ENCODE measurements at regions not wholly inside any gene's neighbourhood (a gene's known extent, or its start where the extent isn't known, plus 50 kb on each side); places are given as distances from the start of the nearest gene placed in this dataset.

DNA sequence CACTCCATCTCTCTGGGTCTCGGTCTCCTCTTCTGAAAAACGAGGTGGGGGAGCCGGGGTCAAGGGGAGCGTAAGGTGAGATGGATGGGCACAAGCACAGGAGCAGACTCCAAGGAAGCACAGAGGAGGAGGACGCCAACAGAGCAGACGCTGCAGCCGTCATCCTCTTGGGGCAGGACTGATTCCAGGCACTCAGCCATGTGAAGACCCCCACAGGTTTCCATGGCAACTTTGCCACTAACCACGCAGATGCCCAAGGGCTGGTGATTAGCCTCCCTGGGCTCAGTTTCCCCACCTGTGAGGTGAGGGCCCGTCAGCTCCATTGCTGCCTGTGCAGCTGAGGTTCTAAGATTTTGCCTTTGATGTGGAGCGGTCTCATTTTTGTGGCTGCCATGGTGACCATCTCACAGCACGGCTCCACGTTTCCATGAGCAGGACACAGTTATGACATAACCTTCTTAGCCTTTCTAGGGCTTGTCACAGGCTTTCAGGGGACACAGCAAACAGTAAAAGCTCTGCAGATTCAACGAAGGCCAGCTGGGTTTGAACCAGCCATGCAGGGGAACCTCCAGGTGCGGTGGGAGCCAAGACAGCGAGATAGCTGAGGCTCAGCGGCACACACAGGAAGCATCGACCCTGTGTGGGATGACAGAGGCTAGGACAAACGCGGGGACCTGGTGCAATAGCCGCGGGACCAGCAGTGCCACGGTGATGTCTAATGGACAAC, 170.3 kb downstream of the NUP210 start:
- TF ChIP-seq, protein P1, sequence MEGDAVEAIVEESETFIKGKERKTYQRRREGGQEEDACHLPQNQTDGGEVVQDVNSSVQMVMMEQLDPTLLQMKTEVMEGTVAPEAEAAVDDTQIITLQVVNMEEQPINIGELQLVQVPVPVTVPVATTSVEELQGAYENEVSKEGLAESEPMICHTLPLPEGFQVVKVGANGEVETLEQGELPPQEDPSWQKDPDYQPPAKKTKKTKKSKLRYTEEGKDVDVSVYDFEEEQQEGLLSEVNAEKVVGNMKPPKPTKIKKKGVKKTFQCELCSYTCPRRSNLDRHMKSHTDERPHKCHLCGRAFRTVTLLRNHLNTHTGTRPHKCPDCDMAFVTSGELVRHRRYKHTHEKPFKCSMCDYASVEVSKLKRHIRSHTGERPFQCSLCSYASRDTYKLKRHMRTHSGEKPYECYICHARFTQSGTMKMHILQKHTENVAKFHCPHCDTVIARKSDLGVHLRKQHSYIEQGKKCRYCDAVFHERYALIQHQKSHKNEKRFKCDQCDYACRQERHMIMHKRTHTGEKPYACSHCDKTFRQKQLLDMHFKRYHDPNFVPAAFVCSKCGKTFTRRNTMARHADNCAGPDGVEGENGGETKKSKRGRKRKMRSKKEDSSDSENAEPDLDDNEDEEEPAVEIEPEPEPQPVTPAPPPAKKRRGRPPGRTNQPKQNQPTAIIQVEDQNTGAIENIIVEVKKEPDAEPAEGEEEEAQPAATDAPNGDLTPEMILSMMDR (IDR thresholded peaks at IDR 0.05; ENCODE audit: low read depth, low read length) = no peak
- no peak for DNase-seq (ENCODE audit: low read depth in 2 of 2)
- H3K4me3 ChIP-seq (replicated peaks in 1 of 2; ENCODE audit: low read depth in 2 of 2, low read length in 2 of 2) = no peak overlapping the region

DNA sequence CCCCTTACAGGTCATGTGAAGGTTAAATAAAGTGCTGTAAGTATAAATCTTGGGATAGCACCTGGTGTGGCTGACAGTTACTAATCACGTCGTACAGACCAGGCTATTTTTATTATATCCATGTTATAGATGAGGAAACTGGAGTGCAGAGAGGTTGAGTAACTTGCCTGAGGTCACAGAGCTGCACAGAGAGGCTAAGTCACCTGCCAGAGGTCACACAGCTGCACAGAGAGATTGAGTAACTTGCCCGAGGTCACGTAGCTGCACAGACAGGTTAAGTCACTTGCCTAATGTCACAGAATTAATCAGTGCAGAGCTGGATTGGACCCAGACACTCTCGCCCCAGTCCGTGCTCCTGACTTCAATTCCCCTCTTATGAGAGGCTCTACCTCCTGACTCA, 171.5 kb downstream of the NUP210 start:
- TF ChIP-seq, protein P1 (IDR thresholded peaks at IDR 0.05; ENCODE audit: low read depth, low read length) = no peak
- H3K4me3 ChIP-seq (replicated peaks in 1 of 2; ENCODE audit: low read depth in 2 of 2, low read length in 2 of 2) = no peak overlapping the region
- no peak for DNase-seq (ENCODE audit: low read depth in 2 of 2)

DNA sequence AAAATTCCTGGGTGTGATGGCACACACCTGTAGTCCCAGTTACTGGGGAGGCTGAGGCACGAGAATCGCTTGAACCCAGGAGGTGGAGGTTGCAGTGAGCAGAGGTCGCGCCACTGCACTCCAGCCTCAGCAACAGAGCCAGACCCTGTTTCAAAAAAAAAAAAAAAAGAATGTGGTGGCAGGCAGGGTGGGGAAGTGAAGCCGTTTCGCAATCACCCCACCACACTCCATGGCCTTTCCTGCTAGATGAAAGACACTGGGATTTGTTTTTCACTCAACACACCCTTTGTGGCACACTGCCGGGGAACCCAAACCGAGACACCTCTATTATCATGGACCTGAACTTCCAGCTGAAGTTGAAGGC, 172.4 kb upstream of the IQSEC1 start:
- no peak for DNase-seq (ENCODE audit: low read depth in 2 of 2)
- TF ChIP-seq, protein P1 (IDR thresholded peaks at IDR 0.05; ENCODE audit: low read depth, low read length) = no peak
- no peak overlapping the region for H3K4me3 ChIP-seq (replicated peaks in 1 of 2; ENCODE audit: low read depth in 2 of 2, low read length in 2 of 2)

DNA sequence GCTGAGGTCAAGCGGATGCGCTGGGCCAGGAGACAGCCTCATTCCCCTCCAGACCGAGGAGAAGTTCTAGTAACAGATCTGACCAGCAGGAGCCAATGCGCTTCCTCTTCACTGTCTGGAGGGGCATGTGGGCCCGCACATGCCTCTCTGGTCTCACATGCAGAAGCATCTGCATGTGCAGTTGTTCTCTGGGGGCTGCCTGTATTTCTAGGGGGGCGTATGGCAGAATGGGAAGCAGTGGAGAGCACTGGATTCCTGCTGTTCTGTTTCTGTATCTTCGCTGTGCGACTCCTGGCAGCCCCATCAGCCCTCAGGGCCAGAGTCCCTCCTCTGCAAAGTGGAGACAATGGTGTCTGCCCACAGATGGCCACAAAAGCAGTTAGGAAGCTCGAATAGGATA, 170.4 kb upstream of the IQSEC1 start:
- TF ChIP-seq, protein P1 (IDR thresholded peaks at IDR 0.05; ENCODE audit: low read depth, low read length) = no peak
- H3K4me3 ChIP-seq (replicated peaks in 1 of 2; ENCODE audit: low read depth in 2 of 2, low read length in 2 of 2) = no peak overlapping the region
- DNase-seq (ENCODE audit: low read depth in 2 of 2) = no peak

DNA sequence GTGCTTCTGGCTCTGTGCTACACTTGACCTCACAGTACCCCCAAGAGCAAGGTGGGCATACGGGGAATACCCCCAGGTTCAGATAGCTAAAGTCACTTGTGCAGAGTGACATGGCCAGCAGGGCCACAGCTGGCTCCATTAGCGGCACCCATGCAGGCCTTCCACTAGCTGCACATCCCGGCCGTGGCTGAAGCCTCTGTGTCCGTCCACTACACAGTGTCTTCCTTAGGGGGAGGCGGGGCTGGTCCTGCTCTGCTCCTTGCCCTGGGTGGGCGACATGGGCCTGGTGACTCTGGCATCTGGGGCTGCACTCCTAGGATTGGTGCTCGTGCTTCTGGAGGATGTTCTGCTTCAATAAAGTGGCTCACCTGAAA, 169.1 kb upstream of the IQSEC1 start:
- DNase-seq (ENCODE audit: low read depth in 2 of 2) = no peak
- TF ChIP-seq, protein P1 (IDR thresholded peaks at IDR 0.05; ENCODE audit: low read depth, low read length) = no peak
- no peak overlapping the region for H3K4me3 ChIP-seq (replicated peaks in 1 of 2; ENCODE audit: low read depth in 2 of 2, low read length in 2 of 2)

DNA sequence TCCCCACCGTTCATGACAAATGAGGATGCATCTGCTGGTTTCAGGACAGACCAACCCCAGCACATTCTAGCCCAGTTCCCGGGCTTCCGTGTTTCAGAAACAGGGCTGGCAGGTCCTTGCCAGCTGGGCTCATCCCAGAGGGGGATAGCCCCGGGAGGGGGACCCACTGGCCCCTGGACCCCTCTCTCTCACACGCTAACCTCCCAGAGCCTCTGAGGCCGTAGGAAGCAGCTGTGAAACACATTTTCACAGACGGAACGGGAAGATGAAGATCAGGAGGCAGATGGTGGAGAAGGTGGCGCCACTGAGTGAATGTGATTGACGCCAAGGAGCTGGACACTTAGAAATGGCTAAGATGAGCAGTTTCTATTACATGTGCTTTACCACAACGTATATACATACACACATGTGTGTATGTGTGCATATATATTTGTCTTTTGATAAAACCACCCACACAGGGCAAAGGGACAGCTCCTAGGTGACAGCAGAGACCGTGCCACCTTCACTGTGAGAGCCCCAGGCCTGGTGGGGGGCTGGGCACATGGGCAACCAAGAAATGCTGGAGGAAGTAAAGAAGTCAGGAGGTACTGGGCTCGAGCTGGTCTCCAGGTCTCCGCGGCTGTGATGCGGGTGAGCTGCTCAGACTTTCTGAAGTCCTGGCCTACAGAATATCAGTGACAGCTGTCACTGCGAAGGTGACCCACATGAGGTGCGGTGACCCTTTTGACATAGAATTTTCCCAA, 168.6 kb upstream of the IQSEC1 start:
- TF ChIP-seq, protein P1 (IDR thresholded peaks at IDR 0.05; ENCODE audit: low read depth, low read length) = no peak
- no peak overlapping the region for H3K4me3 ChIP-seq (replicated peaks in 1 of 2; ENCODE audit: low read depth in 2 of 2, low read length in 2 of 2)
- DNase-seq (ENCODE audit: low read depth in 2 of 2) = no peak
